Hippocampal formation (tissue), 2 donors: ENCODE measurements at regions not wholly inside any gene's neighbourhood (a gene's known extent, or its start where the extent isn't known, plus 50 kb on each side); places are given as distances from the start of the nearest gene placed in this dataset.
A peak's percentile ranks its signal among the peaks of the same experiment; 100 is the strongest.

Source experiments
- DNase-seq, 2 donors: peaks; one replicate each; lab custom pipeline; 2025; lab: John Stamatoyannopoulos, UW

DNA sequence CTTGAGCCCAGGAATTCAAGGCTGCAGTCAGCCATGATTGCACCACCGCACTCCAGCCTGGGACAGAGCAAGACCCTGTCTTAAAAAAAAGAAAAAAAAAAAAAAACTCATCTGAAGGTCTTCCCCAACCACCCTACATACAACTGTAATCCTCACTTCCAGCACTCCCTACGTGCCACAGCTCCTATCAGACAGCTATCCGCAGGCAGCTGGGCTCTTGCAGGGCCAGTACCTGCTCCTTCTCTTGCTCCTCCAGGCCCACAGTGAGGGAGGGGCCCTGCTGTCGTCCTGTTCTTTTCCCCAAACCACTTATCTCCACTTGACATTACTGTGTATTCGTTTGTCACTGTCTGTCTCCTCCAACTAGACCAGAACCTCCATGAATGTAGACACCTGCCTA is 156.1 kb upstream of the NECTIN1 start:
- no peak for DNase-seq

DNA sequence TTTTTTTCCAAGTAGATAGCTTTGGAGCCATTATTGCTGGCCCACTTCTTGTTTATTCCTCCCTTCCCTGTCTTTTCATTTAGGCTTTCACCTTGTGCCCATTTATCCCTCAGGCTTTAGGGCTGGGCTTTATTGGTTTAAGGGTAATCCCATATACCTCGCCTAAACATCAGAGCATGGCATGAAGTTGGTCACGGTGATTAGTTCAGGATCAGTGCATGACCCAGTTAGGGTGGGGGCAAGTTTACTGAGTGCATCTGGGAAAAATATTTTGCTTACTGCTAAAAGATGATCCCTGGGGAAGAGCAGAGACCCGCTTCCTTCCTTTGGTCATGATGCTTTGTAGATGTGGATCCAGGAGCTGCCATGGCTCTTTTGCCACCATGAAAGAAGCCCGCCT is 153.3 kb upstream of the NECTIN1 start:
- DNase-seq, result no peak

DNA sequence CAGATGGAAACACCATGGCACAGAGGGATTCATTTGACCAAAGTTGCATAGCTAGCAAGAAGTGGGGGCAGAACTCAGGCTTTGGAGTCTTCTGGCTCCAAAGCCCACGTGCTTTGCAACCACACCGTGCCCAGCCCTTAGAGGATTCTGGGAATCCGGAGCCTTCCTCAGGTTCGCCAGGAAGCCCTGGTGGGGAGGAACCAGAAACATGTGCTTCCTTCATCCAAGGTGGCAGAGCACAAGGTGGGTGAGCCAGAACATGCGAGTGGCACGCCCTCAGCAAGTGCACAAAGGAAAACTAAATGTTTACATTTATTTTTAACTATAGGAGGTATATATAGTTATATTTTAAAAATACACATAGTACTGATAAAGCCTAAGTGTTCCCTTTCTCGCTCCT is 151.9 kb upstream of the NECTIN1 start:
- DNase-seq, result no peak

DNA sequence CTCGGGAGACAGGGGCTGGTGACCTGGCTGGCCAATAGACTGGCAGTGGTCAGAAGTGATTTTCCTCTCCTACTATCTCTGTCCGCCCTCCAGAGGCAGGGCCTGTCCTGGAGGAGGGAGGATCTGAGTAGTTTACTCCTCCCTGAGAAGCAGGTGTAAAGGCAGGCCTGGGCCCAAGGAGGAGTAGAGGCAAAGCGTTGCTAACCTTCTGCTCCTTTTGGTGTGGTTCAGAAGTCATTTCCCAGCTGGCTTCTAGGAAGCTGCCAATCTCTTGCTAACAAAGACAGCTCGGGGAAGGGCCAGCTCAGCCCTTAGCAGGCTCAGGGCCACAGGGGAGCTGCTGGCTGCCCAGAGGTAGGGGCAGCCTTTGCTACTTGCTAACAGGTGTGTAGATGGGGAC is 151.1 kb upstream of the NECTIN1 start:
- no peak for DNase-seq

DNA sequence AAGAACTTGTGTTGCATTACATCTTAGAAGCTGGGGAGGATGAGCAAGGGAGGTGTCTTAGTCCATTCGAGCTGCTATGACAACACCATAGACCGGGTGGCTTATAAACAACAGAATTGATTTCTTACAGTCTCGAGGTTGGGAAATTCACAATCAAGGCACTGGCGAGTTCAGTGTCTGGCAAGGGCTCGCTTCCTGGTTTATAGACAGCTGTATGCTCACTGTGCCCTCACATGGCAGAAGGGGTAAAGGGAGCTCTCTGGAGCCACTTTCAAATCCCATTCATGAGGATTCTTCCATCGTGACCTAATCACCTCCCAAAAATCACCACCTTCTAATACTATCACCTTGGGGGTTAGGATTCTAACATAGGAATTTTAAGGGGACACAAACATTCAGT is 150.0 kb upstream of the NECTIN1 start:
- peak in 1 of 2 donors; percentile 12 for DNase-seq

DNA sequence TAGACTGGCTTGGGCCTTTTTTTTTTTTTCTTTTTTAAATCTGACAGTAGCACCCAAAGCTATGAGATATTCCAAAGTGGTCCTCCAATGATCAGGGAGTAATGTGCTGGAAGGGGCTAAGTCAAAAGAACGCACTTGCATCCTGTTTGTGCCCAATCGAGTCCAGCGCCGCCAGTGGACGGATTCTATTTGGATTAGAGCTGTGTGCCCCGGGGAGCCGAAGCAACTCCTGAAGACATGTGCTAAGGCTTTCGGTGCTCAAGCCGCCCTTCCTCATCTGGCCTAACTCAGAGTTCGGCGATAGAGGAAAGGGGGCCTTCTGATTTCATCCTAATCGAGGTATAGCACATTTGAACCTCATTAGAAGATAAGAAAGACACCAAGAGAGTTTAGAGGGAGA is 147.8 kb upstream of the NECTIN1 start:
- no peak for DNase-seq

DNA sequence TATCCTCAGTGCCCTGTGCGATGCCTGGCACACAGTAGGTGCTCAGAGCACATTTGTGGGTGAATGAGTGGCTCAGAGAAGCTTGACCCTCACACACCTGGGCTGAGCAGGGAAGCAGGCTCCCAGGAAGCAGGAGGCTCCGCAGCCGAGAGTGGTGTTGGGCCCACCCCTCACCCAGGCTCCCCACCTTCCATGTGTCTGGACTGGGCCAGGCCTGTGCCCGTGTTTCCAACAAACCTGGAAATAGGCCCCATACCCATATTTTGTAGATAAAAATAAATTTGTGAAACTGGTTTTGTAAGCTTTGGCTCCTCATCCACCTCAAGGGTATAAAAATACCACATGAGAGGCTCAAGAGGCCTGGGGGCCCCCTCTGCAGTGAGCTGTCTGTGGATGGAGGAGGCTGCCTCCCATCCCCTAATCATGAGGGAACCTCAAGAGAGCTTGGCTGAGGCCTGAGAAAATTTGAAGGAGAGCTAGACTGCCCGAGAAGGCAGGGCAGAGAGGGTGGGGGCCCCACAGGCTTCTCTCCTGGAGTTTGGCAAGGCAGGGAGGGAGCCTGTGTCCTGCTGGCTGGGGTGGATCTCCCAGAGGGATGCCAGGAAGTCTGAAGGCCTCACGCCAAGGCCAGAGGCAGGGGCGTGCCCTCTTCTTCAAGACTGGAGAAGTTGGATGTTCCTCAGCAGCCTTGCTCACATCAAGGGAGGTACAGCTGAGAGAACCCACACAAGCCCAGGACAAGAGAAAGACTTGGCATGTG is 147.0 kb upstream of the NECTIN1 start:
- no peak for DNase-seq

DNA sequence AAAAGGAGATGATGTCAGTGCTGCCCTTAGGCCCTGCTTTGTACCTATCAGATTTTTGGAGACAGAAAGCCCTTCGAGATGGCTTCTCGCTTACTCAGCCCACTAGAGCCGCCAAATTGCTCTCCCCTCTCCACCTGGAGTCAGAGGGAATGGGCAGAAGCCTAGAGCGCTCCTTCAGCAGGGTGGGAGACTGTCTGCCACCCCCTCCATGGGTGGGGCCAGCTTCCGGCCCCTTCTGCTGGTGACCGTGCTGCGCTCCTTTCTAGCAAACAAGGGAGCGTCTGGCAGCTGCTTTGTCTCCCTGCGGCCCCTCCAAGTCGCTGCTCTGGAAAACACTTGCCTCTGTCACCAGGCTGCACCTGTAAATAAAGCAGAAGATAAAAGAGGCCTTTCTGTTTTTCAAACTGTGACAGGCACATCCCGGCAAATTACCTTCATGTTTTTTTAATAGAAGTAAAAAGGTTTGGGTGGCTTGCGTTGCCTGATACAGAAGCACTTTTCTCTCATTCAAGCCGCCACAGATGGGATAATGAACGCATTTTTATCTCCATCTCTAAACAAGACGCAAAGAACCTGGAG is 145.7 kb upstream of the NECTIN1 start:
- no peak for DNase-seq

DNA sequence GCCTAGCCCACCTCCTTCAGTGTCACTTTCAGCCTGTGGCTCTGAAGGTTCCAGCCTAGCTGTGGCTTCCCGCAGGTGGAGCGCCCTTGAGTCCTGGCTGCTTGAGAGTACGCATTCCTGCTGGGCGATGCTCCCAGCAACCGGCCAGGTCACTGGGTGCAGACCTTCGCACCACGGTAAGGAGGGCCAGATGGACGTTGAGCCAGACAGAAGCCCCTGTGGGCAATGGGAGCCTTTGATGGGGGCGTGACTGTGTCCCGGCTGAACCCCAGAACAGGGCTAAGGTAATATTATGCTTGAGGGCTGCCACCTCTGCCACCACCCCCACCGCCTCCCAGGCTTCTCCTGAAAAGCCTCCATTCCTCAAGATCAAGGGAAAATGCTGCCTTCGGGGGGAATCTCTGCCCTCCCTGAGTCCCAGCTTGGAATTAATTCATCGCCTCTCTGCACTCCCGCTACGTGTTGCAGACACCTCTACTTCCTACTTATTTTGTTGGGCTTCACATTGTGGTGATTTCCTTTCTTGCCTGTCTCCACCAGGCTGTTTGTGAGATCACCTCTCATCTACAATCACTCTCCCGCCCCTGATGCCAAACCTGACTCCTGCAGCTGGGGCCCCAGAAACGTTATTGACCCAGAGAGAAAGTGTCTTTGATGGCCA is 144.9 kb upstream of the NECTIN1 start:
- DNase-seq, result no peak

DNA sequence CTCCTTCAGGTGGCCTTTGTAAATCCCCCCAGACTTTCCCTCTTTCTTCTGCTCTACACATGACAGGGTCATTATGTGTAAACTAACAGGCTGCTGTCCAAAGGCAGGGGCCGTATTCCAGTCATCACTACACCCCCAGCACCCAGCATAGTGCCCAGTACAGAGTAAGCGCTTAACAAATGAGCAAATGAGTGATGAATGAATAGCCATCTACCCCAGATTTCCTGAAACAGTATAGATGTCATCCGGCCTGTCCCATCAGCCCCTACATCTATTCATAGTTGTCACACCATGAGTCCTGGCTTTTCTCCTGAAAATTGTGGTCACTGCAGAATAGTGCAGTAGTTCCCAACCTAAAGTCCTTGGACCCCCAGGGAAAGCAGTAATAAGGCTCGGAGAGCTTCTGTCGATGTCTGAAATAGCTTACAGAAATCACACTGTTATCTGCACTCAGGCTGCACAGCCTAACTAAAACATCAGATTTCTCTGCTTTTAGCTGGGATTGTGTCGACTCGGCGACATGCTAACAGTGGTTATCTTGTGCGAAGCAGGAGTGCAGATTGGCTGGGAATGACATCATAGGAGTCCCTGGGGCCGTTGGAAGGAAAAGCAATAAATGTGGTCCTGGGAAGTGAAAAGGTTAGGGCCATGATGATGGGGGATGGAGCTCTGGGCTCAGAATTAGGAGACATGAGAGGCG is 143.8 kb upstream of the NECTIN1 start:
- DNase-seq, result no peak

DNA sequence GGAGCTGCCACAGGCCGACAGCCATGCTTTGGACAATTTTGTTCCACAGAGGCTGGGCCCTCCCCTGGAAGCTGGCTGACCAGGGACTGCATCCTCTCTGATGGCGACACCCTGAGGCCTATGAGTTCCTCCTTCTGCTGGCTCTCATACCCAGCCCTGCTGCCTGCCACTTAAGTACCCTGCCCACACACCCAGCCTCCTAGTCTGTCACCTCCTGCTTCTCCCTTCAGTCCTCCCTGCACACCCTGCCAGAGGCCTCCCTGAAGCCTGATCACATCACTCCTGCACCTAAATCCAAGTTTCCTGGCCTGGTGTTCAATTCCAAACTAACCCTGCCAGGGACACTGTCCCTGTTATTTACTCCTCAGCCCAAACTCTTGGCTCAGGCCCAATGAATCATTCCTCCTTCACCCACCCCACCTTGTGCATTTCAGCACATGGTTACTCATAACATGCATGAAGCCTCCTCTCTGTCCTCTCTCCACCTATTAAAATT is 136.7 kb upstream of the NECTIN1 start:
- DNase-seq, result no peak

DNA sequence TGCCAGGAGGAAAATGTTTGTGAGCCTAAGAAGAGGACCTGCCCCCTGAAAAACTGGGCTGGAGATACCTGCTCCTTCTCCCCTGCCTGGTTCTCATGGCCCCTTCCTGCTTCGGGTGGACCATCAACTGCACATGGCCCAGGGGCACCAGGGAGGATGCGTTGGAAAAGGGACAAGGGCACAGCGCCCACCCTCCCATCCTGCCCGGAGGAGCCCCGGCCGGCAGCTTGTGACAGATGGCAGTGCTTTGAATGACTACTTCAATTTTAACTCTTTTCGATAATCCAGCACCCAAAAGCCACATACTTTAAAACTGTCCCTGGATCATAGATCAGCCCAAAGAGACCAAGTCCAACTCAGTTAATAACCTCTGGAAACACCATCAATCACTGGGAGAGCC is 135.8 kb upstream of the NECTIN1 start:
- no peak for DNase-seq

DNA sequence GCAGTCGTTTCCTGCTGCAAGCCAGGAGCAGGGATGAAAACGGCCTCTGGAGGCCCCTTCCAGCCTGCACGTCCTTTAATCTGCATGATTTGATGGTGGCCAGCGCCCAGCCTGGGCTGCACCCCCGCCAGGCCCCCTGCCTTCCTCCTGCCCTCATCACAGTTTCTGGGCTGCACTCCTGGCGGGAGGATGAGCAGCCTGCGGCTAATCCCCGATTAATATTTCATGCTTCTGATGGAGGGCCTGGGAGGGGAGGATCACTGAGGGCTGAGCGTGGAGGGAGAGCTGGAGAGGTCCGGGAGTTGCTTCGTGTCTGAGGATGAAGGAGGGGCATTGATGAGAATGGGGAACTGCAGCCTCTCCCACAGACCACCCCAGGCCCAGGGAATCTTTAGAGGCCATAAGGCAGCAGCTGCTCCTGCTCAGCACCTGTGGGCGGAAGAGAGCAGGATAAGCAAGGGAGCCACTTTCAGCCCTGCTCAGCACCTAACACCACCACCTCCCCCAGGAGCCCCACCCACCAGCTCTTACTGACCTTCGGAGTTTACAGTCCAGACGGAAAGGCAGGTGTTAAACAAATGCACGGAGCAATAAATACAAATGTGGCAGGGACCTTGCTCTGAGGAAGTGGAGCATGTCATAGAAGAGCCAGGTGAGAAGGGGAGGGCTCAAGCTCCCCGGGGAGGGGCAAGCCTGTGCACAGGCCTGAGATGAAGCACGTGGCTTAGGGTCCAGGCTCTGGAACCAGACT is 135.0 kb upstream of the NECTIN1 start:
- DNase-seq, result no peak

DNA sequence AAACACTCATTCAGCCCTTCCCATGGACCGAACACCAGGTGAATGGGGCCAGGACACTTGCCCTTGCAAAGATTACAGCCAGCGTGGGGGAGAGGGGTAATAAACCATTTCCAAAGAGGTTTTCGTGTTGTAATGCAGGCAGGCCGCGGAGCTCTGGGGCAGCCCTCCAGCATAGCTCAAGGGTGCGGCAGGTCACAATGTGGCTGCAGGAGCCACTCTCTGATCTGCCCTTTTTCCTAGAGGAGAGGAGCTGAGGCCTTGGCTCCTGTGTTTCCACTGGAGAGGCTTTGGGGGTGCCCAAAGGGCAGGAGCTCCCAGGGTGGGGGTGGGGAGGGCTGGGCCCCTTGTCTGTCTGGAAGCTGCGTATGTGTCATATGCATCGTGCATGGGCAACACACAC is 134.2 kb upstream of the NECTIN1 start:
- no peak for DNase-seq

DNA sequence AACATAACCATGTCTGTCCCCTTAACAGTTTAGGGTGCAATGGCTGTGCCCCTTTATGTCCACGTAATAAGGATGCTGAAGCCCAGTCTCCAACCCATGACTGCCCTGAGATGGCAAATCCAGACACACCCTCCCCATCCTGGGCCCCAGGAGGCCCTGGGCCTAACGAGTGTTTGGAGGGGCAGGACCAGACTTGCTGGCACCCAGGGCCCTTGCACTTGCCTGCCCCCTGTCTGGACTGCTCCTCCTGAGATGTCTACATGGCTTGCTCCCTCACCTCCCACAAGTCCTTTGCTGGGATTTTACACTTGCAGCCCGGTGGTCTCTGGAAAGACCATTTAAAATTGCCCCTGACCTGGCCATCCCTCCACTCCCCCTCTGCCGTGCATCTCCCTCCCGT is 132.2 kb upstream of the NECTIN1 start:
- no peak for DNase-seq

DNA sequence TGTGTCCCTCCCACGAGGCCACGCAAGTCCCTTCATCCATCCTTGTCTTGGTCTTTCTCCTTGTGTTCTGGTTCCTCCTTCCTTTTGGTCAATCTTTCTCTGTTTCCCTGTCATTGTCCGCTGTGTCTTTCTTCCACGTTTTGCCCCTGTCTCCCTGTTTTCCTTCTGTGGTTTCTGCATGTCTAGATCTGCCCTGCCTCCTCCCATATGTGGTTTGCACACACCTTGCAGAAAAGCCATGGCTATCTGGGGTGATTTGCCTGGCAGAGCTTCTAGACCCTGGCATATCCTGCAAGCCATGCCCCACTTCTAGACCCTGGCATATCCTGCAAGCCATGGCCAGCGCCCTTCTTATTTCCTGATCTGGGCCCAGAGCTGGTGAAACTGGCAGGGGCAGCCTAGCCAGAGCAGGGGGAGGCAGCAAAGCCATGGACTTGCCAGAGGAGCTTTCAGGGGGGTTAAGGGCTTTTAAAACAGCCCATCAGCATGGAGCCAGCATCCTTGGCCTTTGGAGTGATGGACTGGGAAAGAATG is 131.6 kb upstream of the NECTIN1 start:
- DNase-seq, result no peak

DNA sequence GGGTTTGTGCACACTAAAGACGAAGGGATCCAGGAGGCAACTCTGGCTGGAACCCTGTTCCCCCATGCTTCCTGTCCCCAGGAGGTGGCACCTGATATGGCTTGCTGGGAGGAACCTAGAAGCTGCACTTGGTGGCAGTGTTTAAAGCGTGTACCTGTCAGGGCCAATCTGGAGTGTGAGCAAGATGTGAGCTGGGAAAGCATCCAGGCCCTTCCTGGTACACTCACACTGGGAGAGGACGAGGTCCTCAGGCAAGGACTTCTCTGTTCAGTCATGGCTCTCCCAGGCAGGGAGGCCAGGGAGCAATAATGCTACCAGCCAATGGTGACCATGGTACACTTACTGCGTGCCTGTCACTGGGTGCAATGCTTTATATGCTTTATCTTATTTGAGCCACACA is 130.7 kb upstream of the NECTIN1 start:
- no peak for DNase-seq

DNA sequence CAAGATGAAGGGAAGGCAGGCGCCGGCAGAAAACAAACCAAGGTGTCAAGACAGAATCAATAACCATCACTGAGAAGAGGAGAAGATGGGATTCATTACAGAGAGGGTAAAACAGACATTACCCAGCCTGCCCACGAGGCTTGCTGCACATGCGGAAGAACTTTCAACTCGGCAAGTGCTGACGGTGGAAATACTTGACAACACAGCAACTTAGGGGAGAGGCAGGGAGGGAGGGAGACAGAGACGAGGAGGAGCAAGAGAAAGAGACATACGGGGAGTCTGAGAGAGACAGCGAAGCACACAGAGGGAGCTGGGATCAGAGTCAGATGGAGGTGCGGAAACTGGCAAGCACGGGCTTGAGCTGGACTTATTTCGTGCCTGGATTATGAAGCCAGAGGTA is 129.3 kb upstream of the NECTIN1 start:
- no peak for DNase-seq

DNA sequence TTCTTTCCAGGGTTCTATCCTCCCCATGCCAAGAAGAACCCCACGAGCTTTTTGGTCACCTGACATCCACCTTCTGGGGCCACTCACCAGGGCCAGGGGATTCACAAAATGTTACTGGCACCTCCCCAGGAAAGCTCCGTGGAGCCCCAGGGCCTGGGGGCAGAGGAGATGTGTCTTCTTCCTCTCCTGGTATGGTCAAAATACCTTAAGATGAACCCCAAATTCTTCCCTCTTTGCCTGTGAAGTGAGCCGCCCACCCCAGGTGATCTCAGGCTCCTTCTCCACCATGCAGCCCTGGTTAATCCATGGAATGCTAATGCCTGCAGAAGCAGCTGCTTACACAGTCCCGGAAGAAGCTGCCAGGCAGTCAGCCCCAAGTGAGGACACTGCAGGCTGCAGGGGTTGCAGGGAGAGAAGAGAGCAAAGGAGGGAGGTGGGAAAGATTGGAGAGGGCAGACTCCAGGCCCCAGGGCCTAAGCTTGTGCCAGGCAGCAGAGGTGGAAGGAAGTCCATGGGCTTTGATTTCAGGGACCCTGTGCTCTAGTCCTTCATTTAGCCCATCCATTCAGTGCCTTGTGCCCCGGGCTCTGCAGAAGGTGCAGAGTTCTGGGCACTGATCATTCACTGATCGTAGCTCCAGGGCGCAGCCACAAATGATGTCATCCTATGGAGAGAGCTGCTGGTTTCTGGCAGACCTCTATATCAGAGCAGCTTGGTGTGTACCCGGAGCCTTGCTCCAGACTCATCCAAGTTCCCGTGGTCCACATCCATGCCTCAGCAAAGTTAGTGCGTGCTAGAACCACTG is 127.9 kb upstream of the NECTIN1 start:
- no peak for DNase-seq

DNA sequence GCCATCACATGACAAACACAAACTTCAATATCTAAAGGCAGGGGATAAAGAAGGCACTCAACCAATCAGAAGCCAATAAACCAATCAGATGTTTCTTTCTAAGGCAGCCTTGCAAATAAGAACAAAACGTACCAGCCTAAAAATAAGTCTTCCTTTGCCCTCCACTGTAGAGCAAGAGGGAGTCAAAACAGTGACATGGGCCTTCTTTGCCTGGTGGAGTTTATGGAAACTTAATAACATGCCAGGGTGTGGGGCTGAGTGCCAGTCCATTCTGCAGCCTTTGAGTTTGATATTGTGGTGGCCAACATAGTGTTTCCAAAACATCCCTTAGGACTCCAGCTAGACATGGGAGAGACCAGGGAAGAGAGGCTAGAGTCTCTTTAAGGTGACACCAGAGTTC is 126.1 kb upstream of the NECTIN1 start:
- DNase-seq, result no peak

DNA sequence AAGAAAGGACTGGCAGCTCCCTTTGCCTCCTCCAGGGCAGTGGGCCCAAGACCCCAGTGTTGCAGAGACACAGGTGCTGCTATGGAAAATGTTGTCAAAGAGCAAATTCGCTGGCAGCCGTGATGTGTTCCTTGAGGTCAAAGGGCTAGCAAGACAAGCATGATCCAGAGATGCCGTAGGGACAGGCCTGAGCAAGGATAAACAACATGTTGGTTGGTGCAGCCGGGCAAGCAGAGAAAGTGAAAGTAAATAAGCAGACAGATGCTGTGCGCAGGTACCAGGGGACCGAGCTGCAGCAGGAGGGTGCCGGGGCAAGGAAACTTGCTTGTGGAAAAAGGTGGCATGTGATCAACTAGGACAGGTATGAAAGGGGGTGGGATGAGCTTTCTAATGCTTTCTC is 125.5 kb upstream of the NECTIN1 start:
- no peak for DNase-seq
